HEK293T (cell line): ENCODE measurements at regions not wholly inside any gene's neighbourhood (a gene's known extent, or its start where the extent isn't known, plus 50 kb on each side); places are given as distances from the start of the nearest gene placed in this dataset.

ENCODE experiments used
- CTCF ChIA-PET: fragments of 350-600 bp; formaldehyde crosslinking; extraction: SDS; loops from one replicate; lab custom pipeline; 2021; ENCODE audit warnings: antibody characterized with exemption, inconsistent platforms; lab: Yijun Ruan, JAX
- POLR2A ChIA-PET: fragments of 350-600 bp; formaldehyde crosslinking; extraction: SDS; loops from one replicate; lab custom pipeline; 2020; ENCODE audit warnings: antibody characterized with exemption, inconsistent platforms; lab: Yijun Ruan, JAX
- DNase-seq: peaks from one replicate; pipeline ENCODE4 v3.0.0; 2012; ENCODE audit warnings: mixed read lengths; ENCODE audit errors: extremely low spot score
- ARNT ChIP-seq: fragments of 450-650 bp; IDR thresholded peaks from 2 replicates; pipeline ENCODE4 v1.6.1; 2017; ENCODE audit warnings: mild to moderate bottlenecking
- BHLHE40 ChIP-seq: fragments of 450-650 bp; IDR thresholded peaks from 2 replicates; pipeline ENCODE4 v1.6.1; 2016; ENCODE audit warnings: mild to moderate bottlenecking, moderate library complexity, borderline replicate concordance
- CTBP1 ChIP-seq: fragments of 450-650 bp; IDR thresholded peaks from 2 replicates; pipeline ENCODE4 v1.6.1; 2016; ENCODE audit warnings: borderline replicate concordance
- ELF4 ChIP-seq: fragments of 450-650 bp; IDR thresholded peaks from 2 replicates; pipeline ENCODE4 v1.6.1; 2017; ENCODE audit warnings: antibody characterized with exemption
- FOXA1 ChIP-seq: fragments of 450-650 bp; IDR thresholded peaks from 2 replicates; pipeline ENCODE4 v1.6.1; 2016; ENCODE audit warnings: mild to moderate bottlenecking
- FOXK2 ChIP-seq: fragments of 450-650 bp; IDR thresholded peaks from 2 replicates; pipeline ENCODE4 v1.6.1; 2016; ENCODE audit warnings: mild to moderate bottlenecking
- FOXM1 ChIP-seq: fragments of 450-650 bp; IDR thresholded peaks from 2 replicates; pipeline ENCODE4 v1.6.1; 2017; ENCODE audit warnings: mild to moderate bottlenecking, borderline replicate concordance
- HDGF ChIP-seq: fragments of 450-650 bp; IDR thresholded peaks from 2 replicates; pipeline ENCODE4 v1.6.1; 2017; ENCODE audit warnings: antibody characterized with exemption, borderline replicate concordance
- L3MBTL2 ChIP-seq: fragments of 450-650 bp; conservative IDR thresholded peaks from 2 replicates; pipeline ENCODE4 v1.6.1; 2016; ENCODE audit warnings: mild to moderate bottlenecking
- LEF1 ChIP-seq: fragments of 450-650 bp; IDR thresholded peaks from 2 replicates; pipeline ENCODE4 v1.6.1; 2017; ENCODE audit warnings: mild to moderate bottlenecking, borderline replicate concordance
- NFRKB ChIP-seq: fragments of 450-650 bp; IDR thresholded peaks from 2 replicates; pipeline ENCODE4 v1.6.1; 2016; ENCODE audit warnings: mild to moderate bottlenecking, moderate library complexity
- PKNOX1 ChIP-seq: fragments of 450-650 bp; IDR thresholded peaks from 2 replicates; pipeline ENCODE4 v1.6.1; 2016
- SP1 ChIP-seq: fragments of 450-650 bp; IDR thresholded peaks from 2 replicates; pipeline ENCODE4 v1.6.1; 2017
- SUZ12 ChIP-seq: fragments of 450-650 bp; IDR thresholded peaks from 2 replicates; pipeline ENCODE4 v1.6.1; 2016; ENCODE audit warnings: mild to moderate bottlenecking
- TARDBP ChIP-seq: fragments of 450-650 bp; IDR thresholded peaks from 2 replicates; pipeline ENCODE4 v1.6.1; 2016
- ZNF384 ChIP-seq: fragments of 450-650 bp; IDR thresholded peaks from 2 replicates; pipeline ENCODE4 v1.6.1; 2016

GRCh38 chr1:90474158-90474557 is 242.9 kb downstream of the BARHL2 start:
- TF ChIP-seq ARNT (no peak), NFRKB (no peak), HDGF (no peak), SUZ12 (no peak), FOXK2 (no peak), CTBP1 (no peak), BHLHE40 (no peak), PKNOX1 (no peak), ZNF384 (no peak), FOXA1 (no peak), SP1 (no peak), L3MBTL2 (no peak), FOXM1 (no peak), LEF1 (no peak), ELF4 (no peak)
- no peak for DNase-seq
- ChIA-PET CTCF (no interaction called here), POLR2A (no interaction called here)

- DNase-seq = no peak
- TF ChIP-seq ARNT (no peak), FOXM1 (no peak), BHLHE40 (no peak), LEF1 (no peak), PKNOX1 (no peak), L3MBTL2 (no peak), HDGF (no peak), FOXA1 (no peak), NFRKB (no peak)
- CTCF ChIA-PET = interaction anchor here (0.6 kb wide), 1 partner anchor 132 kb away, joined by 4 read pairs; no protein-coding TSS in a partner anchor
- POLR2A ChIA-PET = no interaction called here
These were observed 244.3 kb downstream of the BARHL2 start for GRCh38 chr1:90472775-90473174.

- ChIA-PET CTCF (no interaction called here), POLR2A (no interaction called here)
- TF ChIP-seq FOXA1 = no peak
- no peak for TF ChIP-seq ELF4
- TF ChIP-seq NFRKB = no peak
- no peak for TF ChIP-seq HDGF
- DNase-seq = no peak
These were observed 257.5 kb downstream of the BARHL2 start for GRCh38 chr1:90459570-90459969.

DNA sequence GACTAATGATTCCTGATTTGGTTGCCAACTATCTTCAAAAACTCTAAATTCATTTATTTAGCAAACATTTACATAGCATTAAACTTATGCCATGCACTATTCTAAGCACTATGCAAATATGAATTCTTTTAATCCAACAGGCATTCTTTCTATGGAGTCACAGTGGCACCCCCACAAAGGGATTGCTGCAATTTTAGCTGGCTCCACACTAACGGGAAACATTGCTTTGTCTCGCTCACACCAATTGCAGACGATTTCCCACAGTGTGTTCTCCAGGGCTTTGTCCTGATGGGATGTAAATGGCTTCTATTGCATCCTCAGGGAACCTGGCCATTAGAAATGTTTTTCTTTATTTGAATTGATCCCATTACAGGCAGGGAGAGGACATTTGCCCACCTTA is 259.1 kb downstream of the BARHL2 start:
- CTCF ChIA-PET = no interaction called here

GRCh38 chr1:90452491-90452890 is 264.6 kb downstream of the BARHL2 start:
- TF ChIP-seq ARNT = no peak
- TF ChIP-seq HDGF = no peak
- TF ChIP-seq ZNF384 = no peak
- no peak for TF ChIP-seq ELF4
- no peak for TF ChIP-seq SUZ12
- TF ChIP-seq NFRKB = no peak
- no peak for TF ChIP-seq PKNOX1
- TF ChIP-seq FOXA1 = no peak
- no peak for TF ChIP-seq BHLHE40
- TF ChIP-seq FOXM1 = no peak
- TF ChIP-seq FOXK2 = no peak
- TF ChIP-seq TARDBP = no peak
- TF ChIP-seq LEF1 = no peak
- TF ChIP-seq SP1 = no peak
- no peak for TF ChIP-seq L3MBTL2
- TF ChIP-seq CTBP1 = no peak
- ChIA-PET CTCF (no interaction called here), POLR2A (no interaction called here)
- DNase-seq = no peak

More for the DNA sequence above, 259.1 kb downstream of the BARHL2 start:
- POLR2A ChIA-PET = no interaction called here
- no peak for TF ChIP-seq FOXK2
- TF ChIP-seq PKNOX1 = no peak
- TF ChIP-seq FOXA1 = no peak
- TF ChIP-seq ZNF384 = no peak
- no peak for TF ChIP-seq SUZ12
- TF ChIP-seq ARNT = no peak
- no peak for TF ChIP-seq NFRKB
- TF ChIP-seq ELF4 = no peak
- no peak for TF ChIP-seq TARDBP
- TF ChIP-seq LEF1 = no peak
- no peak for TF ChIP-seq CTBP1
- no peak for DNase-seq

- POLR2A ChIA-PET = no interaction called here
- TF ChIP-seq FOXM1 (no peak), L3MBTL2 (no peak), ELF4 (no peak), SUZ12 (no peak), SP1 (no peak), ZNF384 (no peak)
- CTCF ChIA-PET = no interaction called here
- DNase-seq = no peak
These were observed 273.7 kb downstream of the BARHL2 start for GRCh38 chr1:90443354-90443753.
